ENCODE measurements at regions not wholly inside any gene's neighbourhood (a gene's known extent, or its start where the extent isn't known, plus 50 kb on each side); places are given as distances from the start of the nearest gene placed in this dataset.

- TF ChIP-seq CTCF (IDR thresholded peaks at IDR 0.05 in 2 of 3, conservative IDR thresholded peaks at IDR 0.05 in 1 of 3; ENCODE audit: control insufficient read depth in 2 of 3, extremely low read depth in 1 of 3, insufficient read depth in 1 of 3, low read depth in 3 of 3, low read length in 3 of 3) (no peak), EP300 (IDR thresholded peaks at IDR 0.05; ENCODE audit: borderline replicate concordance in 1 of 2, control insufficient read depth in 1 of 2, low read depth in 2 of 2, low read length in 2 of 2) (no peak), ZNF24 (IDR thresholded peaks at IDR 0.05) (no peak), RAD21 (IDR thresholded peaks at IDR 0.05; ENCODE audit: insufficient read depth, low read depth, low read length) (no peak), POLR2A (IDR thresholded peaks at IDR 0.05; ENCODE audit: low read depth, low read length) (no peak), SMC3 (IDR thresholded peaks at IDR 0.05; ENCODE audit: borderline replicate concordance, low read length) (no peak), PBX3 (IDR thresholded peaks at IDR 0.05; ENCODE audit: insufficient replicate concordance, low read depth, low read length) (no peak), RFX5 (IDR thresholded peaks at IDR 0.05; ENCODE audit: low read depth, low read length) (no peak)
Observed at GRCh38 chr6:91822581-91822980, 1235.7 kb upstream of the MAP3K7 start.

Measured in GM12878 (cell line).